ENCODE measurements at regions not wholly inside any gene's neighbourhood (a gene's known extent, or its start where the extent isn't known, plus 50 kb on each side); places are given as distances from the start of the nearest gene placed in this dataset.
A peak's percentile ranks its signal among the peaks of the same experiment; 100 is the strongest.

DNA sequence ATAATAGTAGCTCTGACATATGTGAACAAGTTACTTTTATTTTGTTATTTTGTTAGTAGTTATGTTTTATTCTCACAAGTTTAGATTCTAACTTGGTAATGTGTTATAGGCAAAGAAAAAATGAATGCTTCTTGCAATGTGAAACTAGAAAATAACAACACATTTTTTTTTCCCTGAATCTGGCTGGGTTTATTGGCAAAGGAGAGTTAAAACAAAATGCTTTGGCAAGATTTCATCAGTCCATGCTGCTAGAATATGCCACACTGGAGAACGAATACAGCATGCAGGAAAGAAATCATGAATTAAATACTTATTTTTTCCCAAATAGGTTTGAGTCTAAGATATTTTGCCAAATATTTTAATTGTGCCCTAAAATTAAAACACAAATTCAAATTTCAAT is 1048.1 kb upstream of the ACO1 start:
- BruUV-seq (replicated peaks): TSS peak; percentile 16
- no peaks in the 10 kb centered on the region for H3K36me3 ChIP-seq (ENCODE audit: control insufficient read depth in 2 of 2, extremely low read depth in 1 of 2, insufficient read depth in 2 of 2, low read length in 2 of 2)
- intact Hi-C loops (cut with micrococcal nuclease) (loop anchor here (1.0 to 10.0 kb wide), 3 partner anchors 11 to 62 kb away; no protein-coding TSS in a partner anchor), dilution Hi-C loops (cut with MboI; ENCODE audit: extremely low pct_ligation_motif_present, low sequenced_read_pairs) (no loop called here)
- POLR2A ChIA-PET: no interaction called here
- peak overlapping the region; percentile 51 for H3K4me2 ChIP-seq (ENCODE audit: insufficient read depth, low read length)
- no peak for TF ChIP-seq GATA2 (IDR thresholded peaks at IDR 0.05; ENCODE audit: insufficient read depth, insufficient read length, low read depth, low read length)
- no peak for TF ChIP-seq POLR2AphosphoS5 (IDR thresholded peaks at IDR 0.05; ENCODE audit: insufficient read depth, low read depth, low read length)
- TF ChIP-seq FOS (IDR thresholded peaks at IDR 0.05; ENCODE audit: borderline replicate concordance, insufficient read depth, low read length): no peak
- TF ChIP-seq, protein P1, sequence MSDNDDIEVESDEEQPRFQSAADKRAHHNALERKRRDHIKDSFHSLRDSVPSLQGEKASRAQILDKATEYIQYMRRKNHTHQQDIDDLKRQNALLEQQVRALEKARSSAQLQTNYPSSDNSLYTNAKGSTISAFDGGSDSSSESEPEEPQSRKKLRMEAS (IDR thresholded peaks at IDR 0.05; ENCODE audit: insufficient read depth, insufficient read length): no peak
- TF ChIP-seq, protein P2, sequence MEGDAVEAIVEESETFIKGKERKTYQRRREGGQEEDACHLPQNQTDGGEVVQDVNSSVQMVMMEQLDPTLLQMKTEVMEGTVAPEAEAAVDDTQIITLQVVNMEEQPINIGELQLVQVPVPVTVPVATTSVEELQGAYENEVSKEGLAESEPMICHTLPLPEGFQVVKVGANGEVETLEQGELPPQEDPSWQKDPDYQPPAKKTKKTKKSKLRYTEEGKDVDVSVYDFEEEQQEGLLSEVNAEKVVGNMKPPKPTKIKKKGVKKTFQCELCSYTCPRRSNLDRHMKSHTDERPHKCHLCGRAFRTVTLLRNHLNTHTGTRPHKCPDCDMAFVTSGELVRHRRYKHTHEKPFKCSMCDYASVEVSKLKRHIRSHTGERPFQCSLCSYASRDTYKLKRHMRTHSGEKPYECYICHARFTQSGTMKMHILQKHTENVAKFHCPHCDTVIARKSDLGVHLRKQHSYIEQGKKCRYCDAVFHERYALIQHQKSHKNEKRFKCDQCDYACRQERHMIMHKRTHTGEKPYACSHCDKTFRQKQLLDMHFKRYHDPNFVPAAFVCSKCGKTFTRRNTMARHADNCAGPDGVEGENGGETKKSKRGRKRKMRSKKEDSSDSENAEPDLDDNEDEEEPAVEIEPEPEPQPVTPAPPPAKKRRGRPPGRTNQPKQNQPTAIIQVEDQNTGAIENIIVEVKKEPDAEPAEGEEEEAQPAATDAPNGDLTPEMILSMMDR (IDR thresholded peaks at IDR 0.05; ENCODE audit: extremely low read depth in 1 of 2, insufficient read depth in 1 of 2, low read depth in 1 of 2, low read length in 2 of 2): no peak
- TF ChIP-seq EZH2 (IDR thresholded peaks at IDR 0.05; ENCODE audit: borderline replicate concordance, low read depth, low read length, severe bottlenecking): no peak
- TF ChIP-seq JUN (IDR thresholded peaks at IDR 0.05; ENCODE audit: borderline replicate concordance, insufficient read depth, insufficient read length, low read depth): no peak
- no peak for TF ChIP-seq MYC (IDR thresholded peaks at IDR 0.05; ENCODE audit: low read depth, low read length)
- TF ChIP-seq POLR2A (IDR thresholded peaks at IDR 0.05; ENCODE audit: low read depth, low read length): no peak
- H3K9ac ChIP-seq (replicated peaks; ENCODE audit: extremely low read depth, insufficient read depth, low read length): peak overlapping the region; percentile 41
- no peaks in the 10 kb centered on the region for H3K79me2 ChIP-seq (ENCODE audit: control insufficient read depth, insufficient read depth, low read length)
- DNase-seq (ENCODE audit: low read depth, low spot score): peak; percentile 58
- H2AFZ ChIP-seq (ENCODE audit: low read depth, low read length): no peak overlapping the region
- no peaks in the 10 kb centered on the region for H4K20me1 ChIP-seq (replicated peaks; ENCODE audit: control insufficient read depth, extremely low read depth, insufficient read depth, low read length)
- FAIRE-seq: peak; percentile 55
- no peak overlapping the region for H3K4me3 ChIP-seq (replicated peaks in 1 of 3; ENCODE audit: insufficient read depth in 1 of 3, low read depth in 1 of 3, low read length in 3 of 3)
- no peaks in the 10 kb centered on the region for H3K9me3 ChIP-seq (replicated peaks; ENCODE audit: control insufficient read depth, insufficient read depth, low read length)
- H3K4me1 ChIP-seq (ENCODE audit: control insufficient read depth, extremely low read depth, insufficient read depth, low read length): peaks cover 20% of the 10 kb centered on the region
- no peaks in the 10 kb centered on the region for H3K27me3 ChIP-seq (ENCODE audit: control insufficient read depth in 2 of 2, insufficient read depth in 2 of 2, low read length in 2 of 2)
- no peaks in the 10 kb centered on the region for H3K9me1 ChIP-seq (replicated peaks; ENCODE audit: control insufficient read depth, extremely low read depth, insufficient read depth, low read length)
- CTCF ChIA-PET: no interaction called here
- H3K27ac ChIP-seq (ENCODE audit: insufficient read depth, low read depth, low read length): peak overlapping the region; percentile 41
